GM21529 (cell line): ENCODE measurements at regions not wholly inside any gene's neighbourhood (a gene's known extent, or its start where the extent isn't known, plus 50 kb on each side); places are given as distances from the start of the nearest gene placed in this dataset.
"Not testable (repeated sequence)": the region's sequence is repeated elsewhere in the genome, so short reads cannot be mapped to it uniquely, and the experiment has no call there.

Experiments
- ATAC-seq: cut with Tn5 transposase; IDR thresholded peaks from one replicate; pipeline ENCODE4 v1.9.1; 2021; ENCODE audit not compliant: unreplicated experiment

GRCh38 chr1:194624833-194625232 lies 1438.4 kb upstream of the B3GALT2 start:
- no peak for ATAC-seq

- no peak for ATAC-seq
Measured at GRCh38 chr1:194618101-194618500, 1431.7 kb upstream of the B3GALT2 start.

GRCh38 chr1:194617272-194617671 lies 1430.9 kb upstream of the B3GALT2 start:
- not testable (repeated sequence) for ATAC-seq

GRCh38 chr1:194616835-194617234 lies 1430.4 kb upstream of the B3GALT2 start:
- ATAC-seq, result no peak

- no peak for ATAC-seq
Measured at GRCh38 chr1:194602184-194602583, 1415.8 kb upstream of the B3GALT2 start.

GRCh38 chr1:194600716-194601115 lies 1414.3 kb upstream of the B3GALT2 start:
- ATAC-seq, result no peak

GRCh38 chr1:194598098-194598497 lies 1411.7 kb upstream of the B3GALT2 start:
- ATAC-seq, result no peak

- ATAC-seq, result no peak
Measured at GRCh38 chr1:194586302-194586701, 1399.9 kb upstream of the B3GALT2 start.

GRCh38 chr1:194584052-194584451 lies 1397.6 kb upstream of the B3GALT2 start:
- no peak for ATAC-seq

GRCh38 chr1:194570476-194570875 lies 1384.1 kb upstream of the B3GALT2 start:
- ATAC-seq, result no peak

- no peak for ATAC-seq
Measured at GRCh38 chr1:194568610-194569009, 1382.2 kb upstream of the B3GALT2 start.

- ATAC-seq, result no peak
Measured at GRCh38 chr1:194548071-194548470, 1361.7 kb upstream of the B3GALT2 start.

- no peak for ATAC-seq
Measured at GRCh38 chr1:194544012-194544411, 1357.6 kb upstream of the B3GALT2 start.

- no peak for ATAC-seq
Measured at GRCh38 chr1:194538453-194538852, 1352.0 kb upstream of the B3GALT2 start.

GRCh38 chr1:194537521-194537920 lies 1351.1 kb upstream of the B3GALT2 start:
- ATAC-seq, result no peak

- no peak for ATAC-seq
Measured at GRCh38 chr1:194535369-194535768, 1349.0 kb upstream of the B3GALT2 start.

- no peak for ATAC-seq
Measured at GRCh38 chr1:194534784-194535183, 1348.4 kb upstream of the B3GALT2 start.

GRCh38 chr1:194533641-194534040 lies 1347.2 kb upstream of the B3GALT2 start:
- no peak for ATAC-seq

GRCh38 chr1:194517567-194517966 lies 1331.2 kb upstream of the B3GALT2 start:
- ATAC-seq, result no peak

- ATAC-seq, result no peak
Measured at GRCh38 chr1:194515916-194516315, 1329.5 kb upstream of the B3GALT2 start.

GRCh38 chr1:194512957-194513356 lies 1326.5 kb upstream of the B3GALT2 start:
- ATAC-seq, result no peak

- no peak for ATAC-seq
Measured at GRCh38 chr1:194512345-194512744, 1325.9 kb upstream of the B3GALT2 start.

GRCh38 chr1:194503209-194503608 lies 1316.8 kb upstream of the B3GALT2 start:
- ATAC-seq, result peak; percentile 49

- ATAC-seq, result no peak
Measured at GRCh38 chr1:194495434-194495833, 1309.0 kb upstream of the B3GALT2 start.
